RWPE2 (cell line): ENCODE measurements at regions not wholly inside any gene's neighbourhood (a gene's known extent, or its start where the extent isn't known, plus 50 kb on each side); places are given as distances from the start of the nearest gene placed in this dataset.

Source experiments
- ATAC-seq: fragments of 200-7000 bp; cut with Tn5 transposase; 3 replicates; pipeline ENCODE4 v1.9.1; 2021; ENCODE audit warnings: low read depth
- DNase-seq: peaks from one replicate; pipeline ENCODE4 v3.0.0-alpha.2; 2020; ENCODE audit warnings: low spot score
- H3K27ac ChIP-seq: fragments of 450-650 bp; 2 replicates; pipeline ENCODE4 v1.5.1; 2017; ENCODE audit warnings: mild to moderate bottlenecking; ENCODE audit not compliant: poor library complexity, severe bottlenecking
- H3K27me3 ChIP-seq: fragments of 250-450 bp; sonication (Bioruptor Pico); 2 replicates; pipeline ENCODE4 v1.5.1; 2021; ENCODE audit warnings: mild to moderate bottlenecking, moderate library complexity; ENCODE audit not compliant: insufficient read depth, poor library complexity, severe bottlenecking
- H3K36me3 ChIP-seq: fragments of 250-450 bp; sonication (Bioruptor Pico); 2 replicates; pipeline ENCODE4 v1.5.1; 2020; ENCODE audit warnings: low read depth, mild to moderate bottlenecking, moderate library complexity
- H3K4me1 ChIP-seq: fragments of 250-450 bp; sonication (Bioruptor Pico); 2 replicates; pipeline ENCODE4 v1.5.1; 2021; ENCODE audit warnings: mild to moderate bottlenecking, moderate library complexity; ENCODE audit not compliant: insufficient read depth, poor library complexity, severe bottlenecking
- H3K4me3 ChIP-seq: fragments of 250-450 bp; sonication (Bioruptor Pico); 2 replicates; pipeline ENCODE4 v1.5.1; 2021; ENCODE audit warnings: mild to moderate bottlenecking, moderate library complexity; ENCODE audit not compliant: severe bottlenecking
- H3K9me3 ChIP-seq: fragments of 250-450 bp; sonication (Bioruptor Pico); 2 replicates; pipeline ENCODE4 v1.5.1; 2021; ENCODE audit warnings: mild to moderate bottlenecking, moderate library complexity; ENCODE audit not compliant: severe bottlenecking
- CTCF ChIP-seq: fragments of 450-650 bp; IDR thresholded peaks from one replicate; pipeline ENCODE4 v1.5.1; 2017; ENCODE audit warnings: mild to moderate bottlenecking, moderate library complexity; ENCODE audit not compliant: poor library complexity, severe bottlenecking

- peaks cover 19% of the 10 kb centered on the region for H3K9me3 ChIP-seq
- no peak overlapping the region for H3K27ac ChIP-seq
- H3K4me1 ChIP-seq, result no peaks in the 10 kb centered on the region
- H3K36me3 ChIP-seq, result no peaks in the 10 kb centered on the region
- H3K27me3 ChIP-seq, result peaks cover 3% of the 10 kb centered on the region
- DNase-seq, result no peak
- no peak for ATAC-seq
- no peak for TF ChIP-seq CTCF
- H3K4me3 ChIP-seq, result no peak overlapping the region
Observed at GRCh38 chr20:60283281-60283680, 325.1 kb downstream of the CDH26 start.

GRCh38 chr20:60286764-60287163 lies 328.5 kb downstream of the CDH26 start:
- Histone ChIP-seq H3K27me3 (no peaks in the 10 kb centered on the region), H3K36me3 (no peaks in the 10 kb centered on the region), H3K27ac (no peak overlapping the region), H3K4me1 (no peaks in the 10 kb centered on the region), H3K4me3 (no peak overlapping the region), H3K9me3 (peaks cover 24% of the 10 kb centered on the region)
- ATAC-seq, result no peak
- no peak for TF ChIP-seq CTCF
- DNase-seq, result no peak

- no peak for DNase-seq
- no peak overlapping the region for H3K27ac ChIP-seq
- no peaks in the 10 kb centered on the region for H3K4me1 ChIP-seq
- no peak for ATAC-seq
- no peaks in the 10 kb centered on the region for H3K36me3 ChIP-seq
- H3K9me3 ChIP-seq, result peaks cover 14% of the 10 kb centered on the region
- no peak for TF ChIP-seq CTCF
- no peak overlapping the region for H3K4me3 ChIP-seq
- H3K27me3 ChIP-seq, result no peaks in the 10 kb centered on the region
Observed at GRCh38 chr20:60288945-60289344, 330.7 kb downstream of the CDH26 start.

- Histone ChIP-seq H3K4me1 (no peaks in the 10 kb centered on the region), H3K9me3 (peaks cover 7% of the 10 kb centered on the region), H3K36me3 (no peaks in the 10 kb centered on the region), H3K4me3 (no peak overlapping the region), H3K27ac (no peak overlapping the region), H3K27me3 (no peaks in the 10 kb centered on the region)
- ATAC-seq (no peak), DNase-seq (no peak)
- TF ChIP-seq CTCF, result no peak
Observed at GRCh38 chr20:60292001-60292520, 333.8 kb downstream of the CDH26 start.

GRCh38 chr20:60294632-60295031 lies 336.4 kb downstream of the CDH26 start:
- H3K27me3 ChIP-seq, result peaks cover 19% of the 10 kb centered on the region

More at GRCh38 chr20:60294632-60295031, 336.4 kb downstream of the CDH26 start:
- H3K27ac ChIP-seq, result no peak overlapping the region
- H3K9me3 ChIP-seq, result peaks cover 3% of the 10 kb centered on the region
- H3K4me3 ChIP-seq, result no peak overlapping the region
- ATAC-seq (no peak), DNase-seq (no peak)
- no peaks in the 10 kb centered on the region for H3K4me1 ChIP-seq
- no peaks in the 10 kb centered on the region for H3K36me3 ChIP-seq
- TF ChIP-seq CTCF, result no peak
